ENCODE measurements at regions not wholly inside any gene's neighbourhood (a gene's known extent, or its start where the extent isn't known, plus 50 kb on each side); places are given as distances from the start of the nearest gene placed in this dataset.
A peak's percentile ranks its signal among the peaks of the same experiment; 100 is the strongest.

GRCh38 chr17:73942703-73943415, 260.6 kb upstream of the RPL38 start:
- no peak for DNase-seq (ENCODE audit: low read depth in 4 of 4, low spot score in 3 of 4)

GRCh38 chr17:73943416-73944110, 259.9 kb upstream of the RPL38 start:
- DNase-seq (ENCODE audit: low read depth in 4 of 4, low spot score in 3 of 4), result no peak

GRCh38 chr17:73944366-73944765, 259.1 kb upstream of the RPL38 start:
- DNase-seq (ENCODE audit: low read depth in 4 of 4, low spot score in 3 of 4), result no peak

GRCh38 chr17:73947281-73947965, 256.1 kb upstream of the RPL38 start:
- DNase-seq (ENCODE audit: low read depth in 4 of 4, low spot score in 3 of 4), result no peak

GRCh38 chr17:73947966-73948355, 255.5 kb upstream of the RPL38 start:
- no peak for DNase-seq (ENCODE audit: low read depth in 4 of 4, low spot score in 3 of 4)

GRCh38 chr17:73949903-73950592, 253.4 kb upstream of the RPL38 start:
- DNase-seq (ENCODE audit: low read depth in 4 of 4, low spot score in 3 of 4), result no peak

- no peak for DNase-seq (ENCODE audit: low read depth in 4 of 4, low spot score in 3 of 4)
Observed at GRCh38 chr17:73950593-73950914, 252.9 kb upstream of the RPL38 start.

GRCh38 chr17:73952082-73952479, 251.4 kb upstream of the RPL38 start:
- DNase-seq (ENCODE audit: low read depth in 4 of 4, low spot score in 3 of 4), result peak in 2 of 4 donors; percentile 16 to 26

GRCh38 chr17:73952480-73953205, 250.8 kb upstream of the RPL38 start:
- DNase-seq (ENCODE audit: low read depth in 4 of 4, low spot score in 3 of 4), result no peak

- DNase-seq (ENCODE audit: low read depth in 4 of 4, low spot score in 3 of 4), result no peak
Observed at GRCh38 chr17:73953206-73954033, 250.1 kb upstream of the RPL38 start.

- no peak for DNase-seq (ENCODE audit: low read depth in 4 of 4, low spot score in 3 of 4)
Observed at GRCh38 chr17:73954951-73955350, 248.5 kb upstream of the RPL38 start.

GRCh38 chr17:73955616-73956015, 247.9 kb upstream of the RPL38 start:
- no peak for DNase-seq (ENCODE audit: low read depth in 4 of 4, low spot score in 3 of 4)

- DNase-seq (ENCODE audit: low read depth in 4 of 4, low spot score in 3 of 4), result no peak
Observed at GRCh38 chr17:73956169-73956568, 247.3 kb upstream of the RPL38 start.

- peak in 2 of 4 donors; percentile 31 to 35 for DNase-seq (ENCODE audit: low read depth in 4 of 4, low spot score in 3 of 4)
Observed at GRCh38 chr17:73956595-73957465, 246.6 kb upstream of the RPL38 start.

- DNase-seq (ENCODE audit: low read depth in 4 of 4, low spot score in 3 of 4), result no peak
Observed at GRCh38 chr17:73957564-73957963, 245.9 kb upstream of the RPL38 start.

- DNase-seq (ENCODE audit: low read depth in 4 of 4, low spot score in 3 of 4), result no peak
Observed at GRCh38 chr17:73958453-73958852, 245.0 kb upstream of the RPL38 start.

GRCh38 chr17:73960469-73960868, 243.0 kb upstream of the RPL38 start:
- no peak for DNase-seq (ENCODE audit: low read depth in 4 of 4, low spot score in 3 of 4)

- no peak for DNase-seq (ENCODE audit: low read depth in 4 of 4, low spot score in 3 of 4)
Observed at GRCh38 chr17:73962308-73962707, 241.2 kb upstream of the RPL38 start.

GRCh38 chr17:73968680-73969079, 234.8 kb upstream of the RPL38 start:
- no peak for DNase-seq (ENCODE audit: low read depth in 4 of 4, low spot score in 3 of 4)

All from right renal pelvis (tissue), 4 donors.